NCI-H1105 treated with DMSO at 0.1 percent for 48 hours (cell line): ENCODE measurements at regions not wholly inside any gene's neighbourhood (a gene's known extent, or its start where the extent isn't known, plus 50 kb on each side); places are given as distances from the start of the nearest gene placed in this dataset.
"Not testable (repeated sequence)": the region's sequence is repeated elsewhere in the genome, so short reads cannot be mapped to it uniquely, and the experiment has no call there.

ENCODE experiments used
- DNase-seq: peaks from one replicate; lab custom pipeline; 2025; lab: John Stamatoyannopoulos, UW

DNA sequence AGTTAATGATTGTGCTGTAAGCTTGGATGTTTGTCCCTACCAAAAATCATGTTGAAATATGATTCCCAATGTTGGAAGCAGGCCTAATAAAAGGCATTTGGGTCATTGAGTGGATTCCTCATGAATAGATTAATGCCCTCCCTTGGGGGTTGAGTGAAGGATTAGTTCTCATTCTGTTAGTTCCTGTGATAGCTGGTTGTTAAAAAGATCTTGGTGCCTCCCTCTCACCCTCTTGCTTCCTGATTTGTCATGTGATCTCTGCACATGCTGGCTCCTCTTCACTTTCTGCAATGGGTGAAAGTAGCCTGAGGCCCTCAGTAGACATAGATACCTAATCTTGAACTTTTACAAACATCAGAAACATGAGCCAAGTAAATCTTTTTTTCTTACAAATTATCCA lies 115.6 kb upstream of the HCRTR2 start:
- DNase-seq, result peak; percentile 32

DNA sequence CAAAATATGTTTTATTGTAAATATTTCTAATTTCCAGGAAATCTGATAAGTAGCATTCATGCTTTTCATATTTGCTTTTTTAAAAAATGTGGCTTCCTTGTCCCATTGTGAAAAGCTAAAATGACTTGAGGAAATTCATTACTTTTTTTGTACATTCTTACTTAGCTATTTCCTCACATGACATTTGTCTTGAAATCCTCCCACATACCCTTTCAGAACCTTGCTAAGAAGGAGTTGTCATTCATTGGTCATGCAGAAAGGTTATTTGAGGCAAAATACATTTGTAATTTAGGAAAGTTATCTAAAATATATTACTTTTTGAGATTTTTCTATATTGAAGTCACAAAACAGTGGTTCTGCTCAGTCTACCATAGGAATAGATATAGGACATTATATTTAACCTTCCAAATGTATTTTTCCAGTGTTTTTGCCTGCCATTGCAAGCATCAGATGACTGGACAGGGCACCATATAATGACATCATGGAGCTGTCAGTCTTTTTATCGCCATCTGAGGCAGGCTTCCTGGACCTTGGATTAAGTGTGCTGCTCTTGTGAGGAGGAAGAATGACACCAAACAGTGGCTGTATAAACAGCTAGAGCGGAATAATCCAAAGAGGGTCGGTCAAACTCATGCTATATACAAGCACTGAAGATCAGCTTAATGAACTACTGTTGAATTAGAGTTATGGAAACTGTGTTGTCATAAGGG lies 109.4 kb upstream of the HCRTR2 start:
- DNase-seq, result no peak

DNA sequence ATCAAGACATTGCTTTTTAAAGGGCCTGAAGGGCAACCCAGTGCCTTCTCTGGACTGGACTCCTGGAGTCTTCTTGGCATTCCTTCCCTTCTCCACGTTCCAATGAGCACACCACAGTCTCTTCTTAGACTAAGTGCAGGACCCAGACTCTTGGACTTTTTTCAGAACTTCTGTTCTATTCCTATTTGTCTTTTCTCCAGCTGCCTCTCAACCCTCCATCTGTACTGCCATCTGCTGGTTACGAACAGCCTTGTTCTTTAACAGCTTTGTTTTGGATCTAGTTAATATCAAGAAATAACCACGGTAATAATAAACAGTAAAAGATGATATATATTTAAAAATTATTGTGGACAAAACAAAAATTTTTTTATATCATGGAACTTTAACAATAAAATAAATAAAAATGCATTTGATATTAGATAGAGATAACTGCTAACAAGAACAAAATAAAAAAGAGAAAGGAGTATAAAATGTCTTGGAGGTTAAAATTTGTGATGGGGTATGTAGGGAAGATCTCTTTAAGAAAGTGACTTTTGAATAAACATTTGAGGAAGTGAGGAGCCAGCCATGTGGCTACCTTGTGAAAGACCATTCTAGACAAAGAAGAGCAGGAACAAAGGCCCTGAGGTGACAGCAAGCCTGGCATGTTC lies 105.1 kb upstream of the HCRTR2 start:
- DNase-seq, result peak; percentile 23

DNA sequence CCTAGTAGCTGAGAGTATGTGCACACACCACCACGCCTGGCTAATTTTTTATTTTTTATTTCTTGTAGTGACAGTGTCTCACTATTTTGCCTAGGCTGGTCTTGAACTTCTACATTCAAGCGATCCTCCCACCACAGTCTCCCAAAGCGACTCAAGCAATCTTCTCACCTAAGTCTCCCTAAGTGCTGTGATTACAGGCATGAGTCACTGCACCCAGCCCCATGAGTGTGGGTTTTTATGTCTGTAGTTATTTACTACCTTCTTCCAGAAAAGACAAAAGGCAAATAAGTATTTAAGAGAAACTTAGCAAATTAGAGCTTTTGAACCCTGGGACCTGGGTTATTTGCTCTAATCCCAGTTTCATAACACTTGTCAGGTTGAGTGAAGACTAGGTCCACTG lies 92.3 kb upstream of the HCRTR2 start:
- DNase-seq, result no peak

DNA sequence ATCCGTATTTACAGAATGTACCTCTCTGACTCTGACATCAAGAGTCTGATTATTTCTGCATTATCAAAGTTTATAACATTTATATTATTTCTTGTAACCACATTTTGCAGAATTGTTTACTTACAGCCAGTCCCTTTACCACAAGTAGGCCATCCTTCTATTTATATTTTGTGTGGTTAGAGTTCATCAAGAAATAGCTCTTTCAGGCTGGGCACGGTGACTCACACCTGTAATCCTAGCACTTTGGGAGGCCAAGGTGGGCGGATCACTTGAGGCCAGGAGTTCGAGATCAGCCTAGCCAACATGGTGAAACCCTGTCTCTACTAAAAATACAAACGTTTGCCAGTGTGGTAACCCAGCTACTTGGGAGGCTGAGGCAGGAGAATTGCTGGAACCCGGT lies 86.3 kb upstream of the HCRTR2 start:
- not testable (repeated sequence) for DNase-seq

DNA sequence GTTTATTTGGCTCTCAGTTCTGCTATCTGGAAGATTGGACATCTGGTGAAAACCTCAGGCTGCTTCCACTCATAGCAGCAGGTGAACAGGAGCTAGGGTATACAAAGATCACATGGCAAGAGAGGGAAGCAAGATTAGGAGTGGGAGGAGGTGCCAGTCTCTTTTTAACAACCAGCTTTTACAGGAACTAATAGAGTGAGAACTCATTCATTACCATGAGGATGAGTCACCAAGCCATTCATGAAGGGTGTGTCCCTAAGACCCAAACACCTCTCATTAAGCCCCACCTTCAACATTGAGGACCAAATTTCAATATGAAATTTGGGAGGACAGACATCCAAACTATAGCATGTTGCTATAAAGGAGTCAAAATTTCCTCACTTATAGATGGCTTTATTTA lies 85.4 kb upstream of the HCRTR2 start:
- DNase-seq, result no peak

DNA sequence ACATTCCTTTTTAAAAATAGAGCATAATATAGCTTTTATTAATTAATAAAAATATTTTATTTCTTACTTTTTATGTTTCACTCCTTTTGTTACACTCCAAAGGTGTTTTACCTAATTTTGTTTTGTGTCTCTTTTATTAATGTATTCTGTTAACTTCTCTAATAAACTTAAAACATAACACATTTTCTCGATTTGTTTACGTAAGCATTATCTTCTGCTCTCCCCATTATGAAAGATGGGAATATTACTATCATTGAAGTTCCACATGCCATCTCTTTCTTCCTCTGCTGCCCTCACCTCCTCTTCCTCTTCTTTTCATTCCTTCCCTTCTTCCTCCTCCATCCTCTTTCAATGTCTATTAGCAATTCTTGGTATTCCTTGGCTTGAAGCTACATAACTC lies 85.0 kb upstream of the HCRTR2 start:
- no peak for DNase-seq

DNA sequence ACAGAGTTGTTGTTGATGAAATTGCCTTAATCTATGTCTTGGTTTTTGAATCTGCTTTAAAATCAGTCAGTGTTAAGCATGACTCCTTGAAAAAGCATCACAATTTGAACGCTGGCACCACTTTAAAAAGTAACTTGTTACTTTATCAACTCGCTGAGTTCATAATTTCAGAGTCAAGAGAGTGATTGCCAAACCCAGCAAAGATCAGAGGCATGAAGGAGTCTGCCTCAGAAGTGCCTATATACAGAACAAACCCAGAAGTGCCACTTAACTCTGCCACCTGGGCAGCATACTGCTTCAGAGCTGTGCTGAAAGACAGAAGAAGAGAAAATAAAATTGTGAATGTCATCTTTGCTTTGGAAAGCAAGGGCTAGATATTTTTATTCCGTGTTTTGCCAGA lies 73.6 kb upstream of the HCRTR2 start:
- DNase-seq, result peak; percentile 7

DNA sequence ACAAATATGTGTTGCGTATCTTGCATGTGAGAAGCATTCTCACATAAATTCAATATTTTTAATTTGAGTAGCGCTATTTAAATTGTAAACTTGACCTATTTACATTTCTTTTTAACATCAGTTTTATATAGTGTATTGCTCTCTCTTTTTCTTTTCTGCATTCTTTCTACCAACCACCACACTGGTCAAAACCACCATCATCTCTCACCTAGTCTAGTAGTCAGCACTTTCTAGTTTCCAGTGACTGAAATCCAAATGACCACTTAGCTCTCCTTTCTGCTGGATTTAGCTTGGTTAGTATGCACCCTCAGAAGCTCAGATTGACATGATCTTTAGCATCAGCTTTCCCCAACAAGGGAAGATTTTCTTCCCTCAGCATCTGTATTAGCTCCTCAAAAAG lies 73.2 kb upstream of the HCRTR2 start:
- DNase-seq, result no peak

DNA sequence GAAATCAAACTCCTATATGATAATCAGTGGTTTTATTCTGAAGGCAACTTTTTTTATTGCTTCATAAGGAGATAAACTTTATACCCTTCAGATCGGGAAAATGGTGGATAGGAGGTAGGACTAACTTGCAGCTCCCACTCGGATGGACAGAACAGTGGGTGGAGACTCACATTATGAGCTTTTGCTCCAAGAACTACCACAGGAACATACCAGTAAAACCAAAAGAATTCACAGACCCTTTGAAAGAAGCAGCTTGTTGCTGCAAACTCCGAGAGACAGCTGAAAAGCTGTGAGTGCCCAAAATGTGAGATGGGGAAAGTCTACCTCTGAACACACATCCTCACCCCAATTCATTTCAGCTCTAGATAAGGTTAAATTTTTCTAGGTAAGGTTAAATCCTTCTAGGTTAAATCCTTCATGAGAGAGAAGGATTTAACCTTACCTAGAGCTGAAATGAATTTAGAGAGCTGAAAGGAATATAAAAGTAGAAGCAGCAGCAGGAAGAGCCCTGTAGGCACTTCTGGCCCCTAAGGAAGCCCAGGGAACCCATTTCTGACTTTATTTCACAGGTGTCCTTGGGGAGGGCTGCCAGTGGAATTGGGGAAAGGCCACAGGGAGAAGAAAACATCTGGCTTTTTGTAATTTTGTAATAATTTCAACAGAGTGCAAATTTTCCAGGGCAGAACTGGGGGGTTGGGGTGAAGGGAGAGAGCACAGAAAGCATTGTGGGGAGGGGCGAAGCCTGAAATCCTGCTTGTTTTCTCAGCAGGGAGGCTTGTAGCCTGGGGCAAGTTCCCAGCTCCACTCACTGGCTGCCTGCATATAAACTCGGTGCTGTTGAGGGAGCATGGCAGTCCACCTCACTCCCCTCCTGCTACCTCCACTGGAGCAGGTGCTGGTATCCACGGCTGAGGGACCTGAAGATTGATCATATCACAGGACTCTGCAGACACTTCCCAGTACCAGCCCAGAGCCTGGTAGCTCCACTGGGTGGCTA lies 65.9 kb upstream of the HCRTR2 start:
- DNase-seq, result no peak

DNA sequence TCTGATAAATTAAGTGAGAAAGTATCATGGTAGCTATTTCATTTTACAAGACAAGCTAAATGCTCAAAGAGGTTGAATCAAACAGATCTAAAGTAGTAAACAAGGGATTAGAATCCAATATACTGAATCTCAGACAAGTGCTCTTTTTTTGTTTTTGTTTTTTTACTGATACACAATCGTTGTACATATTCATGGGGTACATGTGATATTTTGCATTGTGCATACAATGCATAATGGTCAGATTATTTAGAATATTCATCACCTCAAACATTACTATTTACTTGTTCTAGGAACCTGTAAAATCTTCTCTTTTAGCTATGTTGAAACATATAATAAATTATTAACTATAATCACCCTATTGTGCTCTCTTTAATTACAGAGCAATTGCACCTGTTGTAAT lies 57.0 kb upstream of the HCRTR2 start:
- peak; percentile 79 for DNase-seq

DNA sequence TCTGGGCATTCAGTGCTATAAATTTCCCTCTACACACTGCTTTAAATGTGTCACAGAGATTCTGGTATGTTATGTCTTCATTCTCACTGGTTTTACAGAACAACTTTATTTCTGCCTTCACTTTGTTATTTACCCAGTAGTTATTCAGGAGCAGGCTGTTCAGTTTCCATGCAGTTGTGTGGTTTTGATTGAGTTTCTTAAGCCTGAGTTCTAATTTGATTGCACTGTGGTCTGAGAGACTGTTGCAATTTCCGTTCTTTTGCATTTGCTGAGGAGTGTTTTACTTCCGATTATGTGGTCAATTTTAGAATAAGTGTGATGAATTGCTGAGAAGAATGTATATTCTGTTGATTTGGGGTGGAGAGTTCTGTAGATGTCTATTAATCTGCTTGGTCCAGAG lies 50.1 kb upstream of the HCRTR2 start:
- DNase-seq, result not testable (repeated sequence)
